ENCODE measurements at regions not wholly inside any gene's neighbourhood (a gene's known extent, or its start where the extent isn't known, plus 50 kb on each side); places are given as distances from the start of the nearest gene placed in this dataset.
"Not testable (repeated sequence)": the region's sequence is repeated elsewhere in the genome, so short reads cannot be mapped to it uniquely, and the experiment has no call there.

- DNase-seq = no peak
Measured at GRCh38 chr4:173463816-173464215, 64.9 kb upstream of the SCRG1 start.

GRCh38 chr4:173461170-173461569, 62.3 kb upstream of the SCRG1 start:
- H3K27ac Mint-ChIP-seq (ENCODE audit: unreplicated experiment) = no peak overlapping the region
- TF ChIP-seq CTCF (IDR thresholded peaks at IDR 0.05; ENCODE audit: partially characterized antibody, unreplicated experiment) = no peak
- no peaks in the 10 kb centered on the region for H3K4me1 Mint-ChIP-seq (ENCODE audit: low read depth, unreplicated experiment)
- no peak for DNase-seq
- peaks cover 2% of the 10 kb centered on the region for H3K9me3 Mint-ChIP-seq (ENCODE audit: unreplicated experiment)
- no peaks in the 10 kb centered on the region for H3K27me3 Mint-ChIP-seq (ENCODE audit: unreplicated experiment)
- no peak overlapping the region for H3K4me3 Mint-ChIP-seq (ENCODE audit: unreplicated experiment)
- no peaks in the 10 kb centered on the region for H3K36me3 Mint-ChIP-seq (ENCODE audit: unreplicated experiment)

More at GRCh38 chr4:173463816-173464215, 64.9 kb upstream of the SCRG1 start:
- no peak overlapping the region for H3K4me3 Mint-ChIP-seq (ENCODE audit: unreplicated experiment)
- no peaks in the 10 kb centered on the region for H3K36me3 Mint-ChIP-seq (ENCODE audit: unreplicated experiment)
- no peak for TF ChIP-seq CTCF (IDR thresholded peaks at IDR 0.05; ENCODE audit: partially characterized antibody, unreplicated experiment)
- H3K27me3 Mint-ChIP-seq (ENCODE audit: unreplicated experiment) = no peaks in the 10 kb centered on the region
- no peak overlapping the region for H3K27ac Mint-ChIP-seq (ENCODE audit: unreplicated experiment)
- H3K9me3 Mint-ChIP-seq (ENCODE audit: unreplicated experiment) = peaks cover 2% of the 10 kb centered on the region
- no peaks in the 10 kb centered on the region for H3K4me1 Mint-ChIP-seq (ENCODE audit: low read depth, unreplicated experiment)

GRCh38 chr4:173459857-173460256, 60.9 kb upstream of the SCRG1 start:
- Mint-ChIP-seq H3K27me3 (ENCODE audit: unreplicated experiment) (no peaks in the 10 kb centered on the region), H3K36me3 (ENCODE audit: unreplicated experiment) (no peaks in the 10 kb centered on the region), H3K4me1 (ENCODE audit: low read depth, unreplicated experiment) (no peaks in the 10 kb centered on the region), H3K4me3 (ENCODE audit: unreplicated experiment) (no peak overlapping the region), H3K27ac (ENCODE audit: unreplicated experiment) (no peak overlapping the region), H3K9me3 (ENCODE audit: unreplicated experiment) (peaks cover 2% of the 10 kb centered on the region)
- no peak for TF ChIP-seq CTCF (IDR thresholded peaks at IDR 0.05; ENCODE audit: partially characterized antibody, unreplicated experiment)
- no peak for DNase-seq

- Mint-ChIP-seq H3K9me3 (ENCODE audit: unreplicated experiment) (peaks cover 5% of the 10 kb centered on the region), H3K4me1 (ENCODE audit: low read depth, unreplicated experiment) (no peaks in the 10 kb centered on the region), H3K4me3 (ENCODE audit: unreplicated experiment) (no peak overlapping the region), H3K27ac (ENCODE audit: unreplicated experiment) (no peak overlapping the region), H3K27me3 (ENCODE audit: unreplicated experiment) (no peaks in the 10 kb centered on the region), H3K36me3 (ENCODE audit: unreplicated experiment) (no peaks in the 10 kb centered on the region)
- TF ChIP-seq CTCF (IDR thresholded peaks at IDR 0.05; ENCODE audit: partially characterized antibody, unreplicated experiment) = no peak
- DNase-seq = no peak
Measured at GRCh38 chr4:173457893-173458292, 59.0 kb upstream of the SCRG1 start.

- H3K27ac Mint-ChIP-seq (ENCODE audit: unreplicated experiment); H3K27me3 Mint-ChIP-seq (ENCODE audit: unreplicated experiment); DNase-seq; H3K4me3 Mint-ChIP-seq (ENCODE audit: unreplicated experiment); H3K36me3 Mint-ChIP-seq (ENCODE audit: unreplicated experiment): not testable (repeated sequence)
- Mint-ChIP-seq H3K4me1 (ENCODE audit: low read depth, unreplicated experiment) (peaks cover 28% of the 10 kb centered on the region), H3K9me3 (ENCODE audit: unreplicated experiment) (peaks cover 16% of the 10 kb centered on the region)
Measured at GRCh38 chr4:173451435-173451834, 52.5 kb upstream of the SCRG1 start.

GRCh38 chr4:173450281-173450680, 51.4 kb upstream of the SCRG1 start:
- Mint-ChIP-seq H3K4me3 (ENCODE audit: unreplicated experiment) (no peak overlapping the region), H3K36me3 (ENCODE audit: unreplicated experiment) (peaks cover 4% of the 10 kb centered on the region), H3K27ac (ENCODE audit: unreplicated experiment) (peak overlapping the region; percentile 91), H3K27me3 (ENCODE audit: unreplicated experiment) (peaks cover 4% of the 10 kb centered on the region), H3K4me1 (ENCODE audit: low read depth, unreplicated experiment) (peaks cover 28% of the 10 kb centered on the region), H3K9me3 (ENCODE audit: unreplicated experiment) (peaks cover 16% of the 10 kb centered on the region)
- TF ChIP-seq CTCF (IDR thresholded peaks at IDR 0.05; ENCODE audit: partially characterized antibody, unreplicated experiment) = no peak
- DNase-seq = no peak

All from glutamatergic neuron (in vitro differentiated cells).